ENCODE measurements at regions not wholly inside any gene's neighbourhood (a gene's known extent, or its start where the extent isn't known, plus 50 kb on each side); places are given as distances from the start of the nearest gene placed in this dataset.

GRCh38 chrY:16662741-16663140 lies 1217.3 kb downstream of the CDY2B start:
- Histone ChIP-seq H2BK12ac (ENCODE audit: low read depth, low read length) (no peak overlapping the region), H3K14ac (ENCODE audit: insufficient read length) (no peak overlapping the region), H4K91ac (replicated peaks; ENCODE audit: insufficient read length, low read length) (no peak overlapping the region), H3K4me3 (ENCODE audit: extremely low read depth in 1 of 4, insufficient read depth in 2 of 4, low read depth in 3 of 4, low read length in 4 of 4) (no peak overlapping the region), H3K56ac (replicated peaks; ENCODE audit: insufficient read length, low read depth, low read length) (no peak overlapping the region), H2BK15ac (ENCODE audit: low read length) (no peak overlapping the region), H3K4me2 (ENCODE audit: insufficient read depth in 1 of 2, low read depth in 2 of 2, low read length in 2 of 2) (no peak overlapping the region), H3K4me1 (replicated peaks in 1 of 4; ENCODE audit: control insufficient read depth in 3 of 4, insufficient read depth in 4 of 4, low read length in 3 of 4) (no peaks in the 10 kb centered on the region), H2BK120ac (replicated peaks; ENCODE audit: low read depth, low read length) (no peak overlapping the region), H3K18ac (ENCODE audit: extremely low read depth, low read length) (no peak overlapping the region), H3K9ac (replicated peaks in 1 of 4; ENCODE audit: extremely low read depth in 1 of 4, low read depth in 3 of 4, low read length in 3 of 4) (no peak overlapping the region), H2AK5ac (ENCODE audit: low read depth, low read length) (no peak overlapping the region), H4K20me1 (replicated peaks in 1 of 2; ENCODE audit: control insufficient read depth in 1 of 2, insufficient read depth in 2 of 2, low read length in 2 of 2) (no peaks in the 10 kb centered on the region), H3K36me3 (ENCODE audit: control insufficient read depth in 2 of 4, insufficient read depth in 4 of 4, low read length in 3 of 4) (no peaks in the 10 kb centered on the region), H4K5ac (ENCODE audit: insufficient read length, low read depth, low read length) (no peak overlapping the region), H2BK20ac (ENCODE audit: low read length) (no peak overlapping the region), H4K8ac (ENCODE audit: extremely low read depth, insufficient read depth, low read length) (no peak overlapping the region), H3K27me3 (replicated peaks in 1 of 4; ENCODE audit: control insufficient read depth in 3 of 4, extremely low read depth in 1 of 4, insufficient read depth in 3 of 4, low read length in 3 of 4) (no peaks in the 10 kb centered on the region), H3K27ac (ENCODE audit: low read depth, low read length) (no peak overlapping the region), H3K79me1 (ENCODE audit: low read depth, low read length) (no peaks in the 10 kb centered on the region), H3K23me2 (ENCODE audit: low read depth, low read length) (no peaks in the 10 kb centered on the region), H3K79me2 (ENCODE audit: control insufficient read depth in 1 of 2, insufficient read depth in 2 of 2, low read length in 2 of 2) (no peaks in the 10 kb centered on the region), H2BK5ac (ENCODE audit: low read depth, low read length) (no peak overlapping the region), H3K9me3 (ENCODE audit: insufficient read depth in 2 of 2, low read depth in 1 of 2, low read length in 1 of 2) (no peaks in the 10 kb centered on the region), H3K4ac (replicated peaks; ENCODE audit: insufficient read length, low read depth, low read length) (no peak overlapping the region), H3K23ac (ENCODE audit: insufficient read length) (no peak overlapping the region), H2AFZ (ENCODE audit: low read length) (no peak overlapping the region)
- POLR2A ChIA-PET (ENCODE audit: partially characterized antibody): no interaction called here
- FAIRE-seq (peak; percentile 48), DNase-seq (ENCODE audit: low read depth in 1 of 2, low spot score in 2 of 2) (no peak)
- WGBS, 2 experiments (ENCODE audit: extremely low coverage in 1 of 2, insufficient coverage in 1 of 2, insufficient read length in 1 of 2, insufficient replicate concordance in 2 of 2, low coverage in 1 of 2, low lambda C conversion rate in 2 of 2, missing lambda C conversion rate in 1 of 2): 61% methylated on average over 2 of the region's 2 CpGs; no CpG with 5 or more reads in 1 of the 2 experiments
- CTCF ChIA-PET (ENCODE audit: partially characterized antibody): interaction anchor here (1.0 to 1.4 kb wide), 2 partner anchors 16 to 21 kb away, joined by 3 to 4 read pairs; no protein-coding TSS in a partner anchor
- TF ChIP-seq KDM4A (IDR thresholded peaks at IDR 0.05; ENCODE audit: low read depth, low read length, severe bottlenecking): no peak
- TF ChIP-seq E2F6 (IDR thresholded peaks at IDR 0.05): no peak
- no peak for TF ChIP-seq MAFK (IDR thresholded peaks at IDR 0.05; ENCODE audit: low read depth, low read length)
- TF ChIP-seq CBX8 (IDR thresholded peaks at IDR 0.05; ENCODE audit: borderline replicate concordance, low read depth, low read length): no peak
- no peak for TF ChIP-seq USF2 (IDR thresholded peaks at IDR 0.05; ENCODE audit: low read length)
- no peak for TF ChIP-seq PHF8 (conservative IDR thresholded peaks at IDR 0.05; ENCODE audit: low read depth, low read length)
- no peak for TF ChIP-seq CHD1 (IDR thresholded peaks at IDR 0.05; ENCODE audit: low read depth, low read length)
- TF ChIP-seq TCF12 (IDR thresholded peaks at IDR 0.05; ENCODE audit: low read depth, low read length): no peak
- TF ChIP-seq EGR1 (IDR thresholded peaks at IDR 0.05; ENCODE audit: borderline replicate concordance, low read depth, low read length): no peak
- 0 out of 4 replicates have a peak, but pooled peaks have one; percentile 6 to 9 for TF ChIP-seq RAD21 (IDR thresholded peaks at IDR 0.05 in 1 of 2, conservative IDR thresholded peaks at IDR 0.05 in 1 of 2; ENCODE audit: low read depth in 2 of 2, low read length in 2 of 2)
